ENCODE measurements at regions not wholly inside any gene's neighbourhood (a gene's known extent, or its start where the extent isn't known, plus 50 kb on each side); places are given as distances from the start of the nearest gene placed in this dataset.

DNA sequence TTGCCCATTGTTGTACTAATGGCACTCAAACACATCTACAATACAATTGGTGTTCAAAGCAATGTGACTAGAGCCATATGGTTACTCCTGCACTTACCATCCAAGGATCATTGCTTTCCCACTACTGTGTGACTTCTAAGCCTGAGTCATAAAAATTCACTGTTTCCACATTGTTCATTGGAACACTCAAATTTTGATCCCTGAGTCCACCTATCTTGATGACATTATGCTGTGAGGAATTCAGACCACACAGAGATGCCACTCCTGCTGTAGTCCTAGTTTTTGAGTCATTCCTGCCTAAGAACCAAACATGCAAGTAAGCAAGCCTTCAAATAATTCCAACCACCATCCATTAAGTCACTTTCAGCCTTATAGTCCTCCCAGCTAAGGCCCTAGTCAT lies 176.2 kb downstream of the EFHB start:
- Mint-ChIP-seq H3K4me1 (no peaks in the 10 kb centered on the region), H3K4me3 (no peak overlapping the region), H3K9me3 (peaks cover 0 to 10% (median 3%) of the 10 kb centered on the region in 9 donors), H3K36me3 (no peaks in the 10 kb centered on the region), H3K27ac (no peak overlapping the region), H3K27me3 (peaks cover 0 to 15% (median 3%) of the 10 kb centered on the region in 5 donors)
- no peak for ATAC-seq
- no peak for DNase-seq
- POLR2A ChIA-PET: no interaction called here

DNA sequence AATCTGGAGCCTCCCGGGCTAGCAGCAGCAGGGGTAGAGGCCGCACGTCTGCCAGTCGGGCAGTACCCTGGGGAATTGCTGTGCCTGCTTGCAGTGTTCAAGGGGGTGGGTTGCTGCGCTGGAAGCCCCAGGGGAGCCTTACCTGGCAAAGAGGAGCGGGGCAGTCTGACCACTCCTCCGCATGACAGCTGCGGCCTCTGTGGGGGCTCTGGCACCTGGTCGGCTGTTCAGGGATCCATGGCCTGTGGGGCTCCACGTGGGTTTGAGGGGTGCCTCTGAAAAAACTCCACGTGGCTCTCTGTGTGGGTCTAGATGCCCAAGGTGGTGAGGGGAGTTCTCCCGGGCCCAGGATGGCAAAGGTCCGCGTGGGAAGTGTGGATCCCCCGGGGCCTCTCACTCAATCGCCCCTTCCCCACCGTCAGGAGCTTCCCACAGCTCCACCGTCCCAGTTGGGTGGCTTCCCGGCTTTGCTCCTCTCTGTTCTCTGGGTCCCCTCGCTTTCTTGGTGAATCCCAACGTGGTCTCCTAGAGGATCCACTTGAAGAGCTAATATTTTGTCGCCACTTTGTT lies 184.5 kb downstream of the EFHB start:
- Mint-ChIP-seq H3K4me3 (no peak overlapping the region), H3K27me3 (peaks cover 0 to 10% (median 2%) of the 10 kb centered on the region in 5 donors), H3K27ac (no peak overlapping the region), H3K9me3 (peaks cover 0 to 23% (median 4%) of the 10 kb centered on the region in 9 donors), H3K36me3 (peaks cover 0 to 5% (median 0%) of the 10 kb centered on the region in 3 donors), H3K4me1 (no peaks in the 10 kb centered on the region)
- POLR2A ChIA-PET: no interaction called here
- DNase-seq (no peak), ATAC-seq (no peak)

DNA sequence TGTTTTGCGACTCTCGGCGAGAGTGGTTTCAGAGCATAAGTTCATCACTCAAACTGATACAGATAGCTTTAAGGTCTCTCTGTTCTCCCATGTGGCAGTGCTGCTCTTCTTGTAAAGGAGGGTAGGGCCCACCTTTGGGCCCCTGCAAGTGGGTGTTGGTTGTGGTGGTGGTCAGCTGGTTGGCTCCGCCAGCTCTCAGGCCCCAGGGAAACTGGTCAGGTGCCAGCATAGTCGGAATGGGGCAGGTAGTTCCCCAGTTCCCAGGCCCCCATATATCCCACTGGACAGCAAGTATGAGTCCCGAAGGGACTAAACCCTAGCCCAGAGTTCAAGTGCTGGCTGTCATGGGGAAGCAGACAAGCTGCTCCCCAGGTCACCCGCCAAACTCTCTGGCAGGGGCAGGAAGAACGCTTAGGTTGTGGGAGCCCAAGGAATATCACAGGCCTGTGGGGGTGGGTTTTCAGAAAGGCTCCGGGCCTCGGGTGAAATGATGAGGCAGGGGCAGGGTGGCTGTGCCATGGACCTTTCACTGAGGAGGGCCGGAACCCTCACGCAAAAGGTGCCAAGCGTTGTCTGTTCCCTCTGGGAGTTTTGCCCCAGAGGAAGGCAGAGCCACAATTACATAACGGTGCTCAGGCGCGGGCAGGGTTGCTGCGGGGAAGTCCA lies 185.1 kb downstream of the EFHB start:
- peaks cover 0 to 10% (median 2%) of the 10 kb centered on the region in 5 donors for H3K27me3 Mint-ChIP-seq
- POLR2A ChIA-PET: no interaction called here
- H3K27ac Mint-ChIP-seq: no peak overlapping the region
- H3K4me3 Mint-ChIP-seq: no peak overlapping the region
- peaks cover 0 to 23% (median 4%) of the 10 kb centered on the region in 9 donors for H3K9me3 Mint-ChIP-seq
- H3K4me1 Mint-ChIP-seq: no peaks in the 10 kb centered on the region
- DNase-seq: no peak
- H3K36me3 Mint-ChIP-seq: peaks cover 0 to 5% (median 0%) of the 10 kb centered on the region in 3 donors
- ATAC-seq: no peak

DNA sequence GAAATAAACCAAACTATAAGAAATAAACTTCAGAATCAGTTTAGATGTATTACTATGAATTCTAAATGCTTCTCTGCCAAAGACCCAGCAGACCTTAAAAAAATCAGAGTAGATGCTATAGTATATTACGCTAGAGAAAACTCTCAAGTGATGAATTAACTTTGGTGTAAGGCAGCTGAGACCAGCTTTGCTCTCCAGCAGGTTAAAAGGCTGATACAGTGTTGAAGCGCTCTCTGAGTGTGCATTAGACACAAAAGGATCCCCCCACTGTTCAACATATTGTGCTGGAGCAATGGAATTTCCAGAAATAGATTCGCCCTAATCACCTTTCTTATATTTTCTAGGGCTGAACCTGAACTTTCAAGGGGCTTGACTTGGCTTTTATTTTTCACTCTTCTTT lies 190.0 kb downstream of the EFHB start:
- ATAC-seq (no peak), DNase-seq (no peak)
- no peaks in the 10 kb centered on the region for H3K4me1 Mint-ChIP-seq
- no peak overlapping the region for H3K4me3 Mint-ChIP-seq
- peaks cover 0 to 10% (median 0%) of the 10 kb centered on the region in 9 donors for H3K9me3 Mint-ChIP-seq
- H3K27me3 Mint-ChIP-seq: peaks cover 0 to 12% (median 3%) of the 10 kb centered on the region in 5 donors
- POLR2A ChIA-PET: no interaction called here
- H3K27ac Mint-ChIP-seq: no peak overlapping the region
- no peaks in the 10 kb centered on the region for H3K36me3 Mint-ChIP-seq

DNA sequence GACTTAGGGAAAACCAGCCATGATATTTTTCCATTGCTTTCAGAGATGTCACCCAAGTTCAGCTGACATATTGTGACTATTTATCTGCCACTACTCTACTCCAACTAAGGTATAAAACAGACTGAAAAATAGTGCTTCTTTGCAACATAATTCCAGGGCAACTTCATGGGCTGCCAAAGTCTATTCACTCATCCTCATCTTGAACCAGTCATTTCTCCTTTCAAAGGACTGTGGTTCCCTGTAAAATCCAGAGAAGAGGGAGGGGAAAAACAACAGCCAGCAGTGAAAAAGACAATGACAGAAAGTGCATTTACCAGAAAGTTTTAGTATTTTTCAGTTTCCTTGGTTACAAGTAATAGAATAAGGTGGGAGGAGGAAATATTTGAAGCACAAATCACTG lies 191.1 kb downstream of the EFHB start:
- Mint-ChIP-seq H3K4me1 (no peaks in the 10 kb centered on the region), H3K9me3 (peaks cover 0 to 7% (median 0%) of the 10 kb centered on the region in 9 donors), H3K36me3 (no peaks in the 10 kb centered on the region), H3K4me3 (no peak overlapping the region), H3K27ac (no peak overlapping the region), H3K27me3 (peaks cover 0 to 12% (median 3%) of the 10 kb centered on the region in 5 donors)
- POLR2A ChIA-PET: no interaction called here
- DNase-seq (no peak), ATAC-seq (no peak)

DNA sequence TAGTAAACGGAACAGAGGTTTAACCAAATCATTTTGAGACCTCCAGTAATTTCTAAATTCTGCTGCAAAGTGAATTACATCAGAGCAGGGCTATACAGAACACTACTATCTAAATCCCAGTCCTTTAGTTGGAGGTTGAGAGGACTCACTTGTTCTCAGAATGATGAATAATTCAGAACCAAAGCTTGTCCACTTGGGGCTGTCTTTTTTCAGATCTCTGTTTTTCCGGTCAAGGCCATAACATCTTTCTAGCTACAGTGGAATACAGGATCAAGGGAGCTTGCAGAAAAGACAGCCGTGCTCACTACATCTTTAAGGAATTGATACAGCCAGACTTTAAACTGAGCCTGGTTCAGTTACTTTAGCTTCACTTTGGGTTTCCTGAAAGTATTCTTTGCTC lies 194.5 kb downstream of the EFHB start:
- Mint-ChIP-seq H3K36me3 (no peaks in the 10 kb centered on the region), H3K9me3 (no peaks in the 10 kb centered on the region)

DNA sequence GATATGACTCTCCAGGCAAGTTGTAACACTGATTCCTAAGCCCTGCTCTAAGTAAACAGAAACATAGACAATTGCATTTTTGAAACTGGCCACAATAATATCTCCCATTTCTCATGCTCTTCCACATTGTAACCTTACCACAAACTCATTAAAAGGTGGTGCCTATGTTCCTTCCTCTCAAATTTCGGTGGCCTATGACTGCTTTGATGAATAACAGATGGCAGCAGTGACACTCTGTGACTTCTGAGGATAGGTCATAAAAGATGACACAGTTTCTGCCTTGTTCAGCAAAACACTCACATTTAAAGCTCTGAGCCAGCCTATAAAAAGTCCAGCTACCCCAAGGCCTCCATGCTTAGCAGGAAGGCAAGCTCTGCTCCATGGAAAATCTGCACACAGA lies 195.2 kb downstream of the EFHB start:
- no peaks in the 10 kb centered on the region for H3K9me3 Mint-ChIP-seq
- POLR2A ChIA-PET: no interaction called here
- H3K27ac Mint-ChIP-seq: no peak overlapping the region
- no peak overlapping the region for H3K4me3 Mint-ChIP-seq
- no peaks in the 10 kb centered on the region for H3K36me3 Mint-ChIP-seq
- DNase-seq (no peak), ATAC-seq (no peak)
- H3K4me1 Mint-ChIP-seq: no peaks in the 10 kb centered on the region
- H3K27me3 Mint-ChIP-seq: peaks cover 2 to 10% (median 3%) of the 10 kb centered on the region in 5 donors

More for the DNA sequence above, 194.5 kb downstream of the EFHB start:
- Mint-ChIP-seq H3K27me3 (peaks cover 2 to 10% (median 3%) of the 10 kb centered on the region in 5 donors), H3K4me3 (no peak overlapping the region), H3K4me1 (no peaks in the 10 kb centered on the region), H3K27ac (no peak overlapping the region)
- no peak for ATAC-seq
- POLR2A ChIA-PET: no interaction called here
- DNase-seq: no peak

DNA sequence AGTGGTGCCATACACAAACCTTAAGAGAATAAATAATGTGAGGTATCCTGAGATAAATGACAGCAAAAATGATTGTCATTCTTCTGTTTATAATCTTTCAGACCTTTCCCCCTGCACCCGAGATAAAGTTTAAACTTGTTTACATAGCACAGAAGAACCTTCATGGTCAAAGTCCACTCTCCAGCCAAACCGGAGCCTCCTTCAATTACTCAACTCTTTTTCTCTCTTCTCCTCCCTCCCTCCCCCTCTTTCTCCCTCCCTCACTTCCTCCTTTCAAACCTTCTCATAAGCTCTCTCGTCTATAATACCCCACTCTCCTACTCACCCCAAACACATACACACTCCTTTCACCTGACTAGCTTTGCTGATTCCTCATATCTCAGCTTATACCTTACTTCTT lies 198.9 kb downstream of the EFHB start:
- DNase-seq (no peak), ATAC-seq (no peak)
- Mint-ChIP-seq H3K4me3 (no peak overlapping the region), H3K27ac (no peak overlapping the region), H3K4me1 (no peaks in the 10 kb centered on the region), H3K9me3 (no peaks in the 10 kb centered on the region), H3K36me3 (no peaks in the 10 kb centered on the region), H3K27me3 (peaks cover 0 to 3% (median 2%) of the 10 kb centered on the region in 5 donors)
- POLR2A ChIA-PET: no interaction called here

DNA sequence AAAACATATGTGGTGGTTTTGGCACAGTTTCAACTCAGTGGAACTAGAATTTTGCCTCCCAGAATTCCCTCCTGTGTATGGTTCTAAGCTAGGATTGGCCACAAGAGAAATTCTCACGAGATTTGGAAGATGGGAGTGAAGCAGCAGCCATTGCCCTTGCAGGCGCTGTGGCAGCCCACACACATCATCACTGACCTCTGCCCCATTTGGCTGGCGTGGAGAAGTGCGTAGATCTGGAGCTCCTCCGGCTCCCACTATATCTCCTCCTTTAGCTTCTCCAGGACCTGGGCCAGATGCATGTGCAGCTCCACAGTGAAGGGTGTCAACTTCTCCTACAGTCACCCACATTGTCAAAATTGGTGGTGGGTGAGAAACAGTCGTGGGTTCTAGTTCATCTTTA lies 199.6 kb downstream of the EFHB start:
- DNase-seq (no peak), ATAC-seq (no peak)
- Mint-ChIP-seq H3K36me3 (no peaks in the 10 kb centered on the region), H3K27ac (no peak overlapping the region), H3K4me3 (no peak overlapping the region), H3K27me3 (peaks cover 0 to 3% (median 2%) of the 10 kb centered on the region in 5 donors), H3K4me1 (no peaks in the 10 kb centered on the region), H3K9me3 (no peaks in the 10 kb centered on the region)
- POLR2A ChIA-PET: no interaction called here

DNA sequence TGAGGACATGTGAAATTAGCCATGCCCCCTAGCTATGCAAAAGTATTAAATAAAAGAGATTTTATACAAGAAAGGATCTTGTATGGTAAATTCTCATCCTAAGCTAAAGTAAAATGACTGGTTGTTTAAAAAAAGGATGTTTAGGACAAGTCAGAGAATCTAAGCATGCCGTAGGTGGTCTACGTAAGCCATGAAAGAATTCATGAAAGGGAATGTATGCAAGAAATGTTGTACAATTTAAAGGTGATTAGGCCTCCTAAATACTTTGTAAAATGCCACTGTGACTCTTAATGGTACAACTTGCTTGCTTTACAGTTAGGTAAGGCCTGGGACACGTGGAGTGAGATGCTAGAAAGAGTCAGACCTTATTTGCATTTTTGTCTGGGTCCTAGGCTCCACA lies 209.0 kb downstream of the EFHB start:
- no peak overlapping the region for H3K4me3 Mint-ChIP-seq
- POLR2A ChIA-PET: no interaction called here
- ATAC-seq: no peak

DNA sequence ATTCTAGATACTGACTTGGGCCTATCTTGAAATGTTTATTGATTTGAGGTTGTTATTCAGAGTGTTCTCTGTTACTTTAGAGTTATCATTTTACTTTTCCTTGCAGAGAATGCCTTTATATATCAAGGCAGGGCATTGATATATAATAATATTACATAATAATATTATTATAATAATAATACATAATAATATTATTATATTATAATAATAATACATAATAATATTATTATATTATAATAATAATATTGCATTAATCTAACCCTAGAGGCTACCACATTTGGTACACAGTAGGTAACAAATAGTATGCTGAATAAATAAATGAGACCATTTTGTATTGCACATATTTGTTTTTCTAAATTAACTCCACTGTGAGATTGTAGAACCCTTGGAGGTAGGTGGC lies 216.3 kb downstream of the EFHB start:
- H3K4me3 Mint-ChIP-seq: no peak overlapping the region
- ATAC-seq (no peak), DNase-seq (no peak)
- peaks cover 0 to 7% (median 0%) of the 10 kb centered on the region in 9 donors for H3K9me3 Mint-ChIP-seq
- H3K27ac Mint-ChIP-seq: no peak overlapping the region
- H3K27me3 Mint-ChIP-seq: peaks cover 0 to 7% (median 3%) of the 10 kb centered on the region in 5 donors
- POLR2A ChIA-PET: no interaction called here
- H3K36me3 Mint-ChIP-seq: no peaks in the 10 kb centered on the region
- no peaks in the 10 kb centered on the region for H3K4me1 Mint-ChIP-seq

More for the DNA sequence above, 209.0 kb downstream of the EFHB start:
- Mint-ChIP-seq H3K27me3 (peaks cover 0 to 7% (median 0%) of the 10 kb centered on the region in 5 donors), H3K4me1 (no peaks in the 10 kb centered on the region), H3K9me3 (peaks cover 0 to 8% (median 0%) of the 10 kb centered on the region in 9 donors), H3K36me3 (no peaks in the 10 kb centered on the region), H3K27ac (no peak overlapping the region)
- no peak for DNase-seq

DNA sequence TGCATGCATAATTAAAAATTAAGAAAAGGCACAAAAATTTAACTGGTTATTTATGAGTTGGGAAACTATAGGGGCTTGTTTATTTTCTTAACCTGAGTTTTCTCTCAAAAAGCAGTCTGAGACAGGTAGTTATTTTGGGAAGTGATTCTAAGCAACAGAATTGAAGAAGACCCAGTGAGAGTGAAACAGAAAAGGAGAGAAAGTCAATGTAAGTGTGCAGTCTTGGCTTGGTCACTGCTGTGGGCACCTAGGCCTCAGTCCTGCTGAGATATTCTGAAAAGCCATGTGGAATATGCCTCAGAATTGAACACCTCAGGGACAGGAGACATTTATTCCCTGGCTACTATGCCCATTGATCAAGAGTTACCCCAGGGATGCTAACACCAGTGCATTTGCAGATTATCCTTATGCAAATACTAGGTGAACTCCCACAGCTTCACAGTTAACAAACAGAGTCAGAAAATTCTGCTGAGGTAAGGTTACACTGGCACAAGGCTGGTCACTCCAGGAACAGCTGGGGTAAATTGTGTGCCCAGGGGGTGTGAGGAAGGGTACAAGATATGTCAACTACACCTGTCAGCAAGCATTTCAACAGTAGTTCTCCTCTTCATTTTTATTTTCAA lies 222.7 kb downstream of the EFHB start:
- DNase-seq (peak in 1 of 10 donors; percentile 49), ATAC-seq (no peak)
- no peak overlapping the region for H3K27ac Mint-ChIP-seq
- H3K9me3 Mint-ChIP-seq: peaks cover 0 to 8% (median 0%) of the 10 kb centered on the region in 9 donors
- H3K4me3 Mint-ChIP-seq: no peak overlapping the region
- POLR2A ChIA-PET: no interaction called here
- H3K27me3 Mint-ChIP-seq: peaks cover 0 to 3% (median 0%) of the 10 kb centered on the region in 5 donors
- no peaks in the 10 kb centered on the region for H3K36me3 Mint-ChIP-seq
- no peaks in the 10 kb centered on the region for H3K4me1 Mint-ChIP-seq

DNA sequence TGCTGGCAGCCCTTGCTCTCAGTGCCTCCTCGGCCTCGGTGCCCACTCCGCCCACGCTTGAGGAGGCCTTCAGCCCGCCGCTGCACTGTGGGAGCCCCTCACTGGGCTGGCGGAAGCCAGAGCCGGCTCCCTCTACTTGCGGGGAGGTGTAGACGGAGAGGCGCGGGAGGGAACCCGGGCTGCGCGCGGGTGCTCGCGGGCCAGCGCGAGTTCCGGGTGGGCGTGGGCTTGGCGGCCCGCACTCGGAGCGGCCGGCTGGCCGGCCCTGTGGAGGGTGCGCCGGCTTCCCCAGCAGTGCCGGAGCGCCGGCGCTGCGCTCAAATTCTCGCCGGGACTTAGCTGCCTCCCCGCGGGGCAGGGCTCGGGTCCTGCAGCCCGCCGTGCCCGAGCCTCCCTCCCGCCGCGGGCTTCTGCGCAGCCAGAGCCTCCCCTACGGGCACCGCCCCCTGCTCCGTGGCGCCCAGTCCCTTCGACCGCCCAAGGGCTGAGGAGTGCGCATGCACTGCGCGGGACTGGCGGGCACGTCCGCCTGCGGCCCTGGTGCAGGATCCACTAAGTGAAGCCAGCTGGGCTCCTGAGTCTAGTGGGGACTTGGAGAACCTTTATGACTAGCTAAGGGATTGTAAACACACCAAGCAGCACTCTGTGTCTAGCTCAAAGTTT lies 231.5 kb downstream of the EFHB start:
- Mint-ChIP-seq H3K4me3 (peak overlapping the region in 5 of 10 donors; percentile 13 to 65 (median 51)), H3K4me1 (no peaks in the 10 kb centered on the region), H3K9me3 (peaks cover 0 to 6% (median 0%) of the 10 kb centered on the region in 9 donors), H3K36me3 (no peaks in the 10 kb centered on the region), H3K27ac (no peak overlapping the region), H3K27me3 (peaks cover 0 to 6% (median 0%) of the 10 kb centered on the region in 5 donors)
- ATAC-seq (peak in 1 of 2 donors; percentile 54), DNase-seq (peak in 4 of 10 donors; percentile 1 to 17 (median 13))
- POLR2A ChIA-PET: no interaction called here

Data from naive thymus-derived CD8-positive, alpha-beta T cell (primary cell).